ENCODE measurements at regions not wholly inside any gene's neighbourhood (a gene's known extent, or its start where the extent isn't known, plus 50 kb on each side); places are given as distances from the start of the nearest gene placed in this dataset.

GRCh38 chr5:155753943-155754581 lies 572.9 kb upstream of the SGCD start:
- ChIA-PET POLR2A (no interaction called here), CTCF (no interaction called here)
- Mint-ChIP-seq H3K4me3 (no peak overlapping the region), H3K27ac (no peak overlapping the region), H3K4me1 (no peaks in the 10 kb centered on the region), H3K36me3 (no peaks in the 10 kb centered on the region), H3K27me3 (ENCODE audit: low read depth) (no peaks in the 10 kb centered on the region), H3K9me3 (peaks cover 7% of the 10 kb centered on the region)
- DNase-seq (ENCODE audit: low spot score) (no peak), ATAC-seq (no peak)
- TF ChIP-seq ZNF219 (CRISPR knock-in tag; IDR thresholded peaks at IDR 0.05; ENCODE audit: borderline replicate concordance) (no peak), NR2C2 (CRISPR knock-in tag; IDR thresholded peaks at IDR 0.05) (no peak), ESRRA (CRISPR knock-in tag; IDR thresholded peaks at IDR 0.05; ENCODE audit: borderline replicate concordance) (no peak), CBFB (CRISPR knock-in tag; IDR thresholded peaks at IDR 0.05; ENCODE audit: low read depth) (no peak)

- Mint-ChIP-seq H3K4me1 (no peaks in the 10 kb centered on the region), H3K27ac (no peak overlapping the region), H3K36me3 (peaks cover 14% of the 10 kb centered on the region), H3K9me3 (peaks cover 29% of the 10 kb centered on the region), H3K27me3 (ENCODE audit: low read depth) (no peaks in the 10 kb centered on the region; the same call in 1 of the 2 replicates), H3K4me3 (no peak overlapping the region)
- CTCF ChIA-PET, result no interaction called here
- DNase-seq (ENCODE audit: low spot score) (no peak), ATAC-seq (no peak)
- POLR2A ChIA-PET, result no interaction called here
- TF ChIP-seq ZNF396 (CRISPR knock-in tag; IDR thresholded peaks at IDR 0.05; ENCODE audit: borderline replicate concordance), result no peak
- no peak for TF ChIP-seq ZNF423 (CRISPR knock-in tag; IDR thresholded peaks at IDR 0.05)
- TF ChIP-seq NFYB (CRISPR knock-in tag; conservative IDR thresholded peaks at IDR 0.05; ENCODE audit: low read depth), result no peak
- no peak for TF ChIP-seq SMAD3 (CRISPR knock-in tag; IDR thresholded peaks at IDR 0.05; ENCODE audit: borderline replicate concordance)
- no peak for TF ChIP-seq AFF4 (CRISPR knock-in tag; IDR thresholded peaks at IDR 0.05; ENCODE audit: borderline replicate concordance)
- no peak for TF ChIP-seq IRF1 (CRISPR knock-in tag; IDR thresholded peaks at IDR 0.05)
- no peak for TF ChIP-seq SP1 (CRISPR knock-in tag; conservative IDR thresholded peaks at IDR 0.05)
- TF ChIP-seq ZNF416 (CRISPR knock-in tag; IDR thresholded peaks at IDR 0.05), result no peak
- no peak for TF ChIP-seq ARID4B (CRISPR knock-in tag; IDR thresholded peaks at IDR 0.05; ENCODE audit: borderline replicate concordance)
- no peak for TF ChIP-seq GTF2I (CRISPR knock-in tag; conservative IDR thresholded peaks at IDR 0.05)
- no peak for TF ChIP-seq RORB (CRISPR knock-in tag; IDR thresholded peaks at IDR 0.05)
These were observed 567.7 kb upstream of the SGCD start for GRCh38 chr5:155759252-155759651.
